LNCAP (cell line): ENCODE measurements at regions not wholly inside any gene's neighbourhood (a gene's known extent, or its start where the extent isn't known, plus 50 kb on each side); places are given as distances from the start of the nearest gene placed in this dataset.

Experiments used
- TF ChIP-seq, protein P1 (sequence below): fragments of 450-650 bp; IDR thresholded peaks from 2 replicates; pipeline ENCODE4 v1.5.1; 2017; ENCODE audit warnings: mild to moderate bottlenecking

DNA sequence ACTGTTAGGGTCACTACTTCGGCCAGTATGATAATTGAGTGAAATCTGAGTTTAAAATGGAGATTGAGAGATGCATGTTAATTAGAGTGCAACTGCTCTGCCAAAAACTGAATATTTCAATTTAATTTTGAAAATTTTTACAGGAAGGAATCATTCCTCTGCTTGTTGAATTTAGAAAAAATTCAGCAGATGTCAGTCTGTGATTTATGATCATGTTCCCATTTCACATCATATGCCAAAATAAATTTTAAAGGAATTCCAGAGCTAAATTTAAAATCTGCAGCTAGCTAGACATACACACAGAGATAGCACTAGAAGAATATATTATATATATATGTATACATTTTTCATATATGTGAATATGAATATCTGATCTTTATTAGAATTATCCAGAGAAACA, 797.6 kb upstream of the TMEM132C start:
- TF ChIP-seq, protein P1, sequence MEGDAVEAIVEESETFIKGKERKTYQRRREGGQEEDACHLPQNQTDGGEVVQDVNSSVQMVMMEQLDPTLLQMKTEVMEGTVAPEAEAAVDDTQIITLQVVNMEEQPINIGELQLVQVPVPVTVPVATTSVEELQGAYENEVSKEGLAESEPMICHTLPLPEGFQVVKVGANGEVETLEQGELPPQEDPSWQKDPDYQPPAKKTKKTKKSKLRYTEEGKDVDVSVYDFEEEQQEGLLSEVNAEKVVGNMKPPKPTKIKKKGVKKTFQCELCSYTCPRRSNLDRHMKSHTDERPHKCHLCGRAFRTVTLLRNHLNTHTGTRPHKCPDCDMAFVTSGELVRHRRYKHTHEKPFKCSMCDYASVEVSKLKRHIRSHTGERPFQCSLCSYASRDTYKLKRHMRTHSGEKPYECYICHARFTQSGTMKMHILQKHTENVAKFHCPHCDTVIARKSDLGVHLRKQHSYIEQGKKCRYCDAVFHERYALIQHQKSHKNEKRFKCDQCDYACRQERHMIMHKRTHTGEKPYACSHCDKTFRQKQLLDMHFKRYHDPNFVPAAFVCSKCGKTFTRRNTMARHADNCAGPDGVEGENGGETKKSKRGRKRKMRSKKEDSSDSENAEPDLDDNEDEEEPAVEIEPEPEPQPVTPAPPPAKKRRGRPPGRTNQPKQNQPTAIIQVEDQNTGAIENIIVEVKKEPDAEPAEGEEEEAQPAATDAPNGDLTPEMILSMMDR = no peak

- TF ChIP-seq, protein P1 = no peak
These were observed 793.2 kb upstream of the TMEM132C start for GRCh38 chr12:127473766-127474165.

DNA sequence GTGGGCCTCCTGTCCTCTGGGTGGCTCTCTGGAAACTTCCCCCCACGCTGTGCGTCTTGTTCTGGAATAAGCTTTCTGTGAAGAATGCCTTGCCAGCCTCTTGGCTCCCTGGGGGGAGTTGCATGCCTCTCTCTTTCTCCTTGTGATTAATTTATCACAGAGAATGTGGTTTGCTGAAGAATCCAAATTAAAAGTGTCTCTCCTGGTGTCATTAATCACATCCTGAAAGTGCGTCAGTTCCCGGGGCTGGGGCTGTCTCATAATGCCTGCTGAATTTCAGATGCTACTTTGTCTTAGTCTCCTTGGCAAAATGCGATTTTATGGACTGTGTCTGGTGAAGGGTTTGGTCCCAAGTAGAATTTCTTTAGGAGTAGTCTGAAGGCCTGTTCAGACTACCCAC, 787.7 kb upstream of the TMEM132C start:
- TF ChIP-seq, protein P1 = no peak

DNA sequence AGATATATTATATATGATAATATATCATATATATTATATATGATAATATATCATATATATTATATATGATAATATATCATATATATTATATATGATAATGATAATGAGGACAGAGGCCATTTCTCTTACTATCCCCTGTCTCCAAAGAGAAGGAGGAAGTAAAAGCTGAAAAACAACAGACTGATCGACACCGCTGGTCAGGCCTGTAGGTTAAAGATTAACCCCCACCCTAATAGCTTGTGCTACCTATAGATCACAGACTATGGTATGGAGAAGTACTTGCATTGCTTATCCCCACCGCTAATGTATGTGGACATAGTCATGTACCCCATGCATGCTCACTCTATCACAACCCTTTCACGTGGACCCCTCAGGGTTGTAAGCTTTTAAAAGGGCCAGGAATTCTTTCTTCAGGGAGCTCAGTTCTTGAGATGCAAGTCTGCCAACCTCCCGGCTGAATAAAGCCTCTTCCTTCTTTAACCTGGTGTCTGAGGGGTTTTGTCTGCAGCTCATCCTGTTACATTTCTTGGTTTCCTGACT, 786.1 kb upstream of the TMEM132C start:
- TF ChIP-seq, protein P1 = no peak

GRCh38 chr12:127482950-127483349, 784.0 kb upstream of the TMEM132C start:
- TF ChIP-seq, protein P1 = no peak

DNA sequence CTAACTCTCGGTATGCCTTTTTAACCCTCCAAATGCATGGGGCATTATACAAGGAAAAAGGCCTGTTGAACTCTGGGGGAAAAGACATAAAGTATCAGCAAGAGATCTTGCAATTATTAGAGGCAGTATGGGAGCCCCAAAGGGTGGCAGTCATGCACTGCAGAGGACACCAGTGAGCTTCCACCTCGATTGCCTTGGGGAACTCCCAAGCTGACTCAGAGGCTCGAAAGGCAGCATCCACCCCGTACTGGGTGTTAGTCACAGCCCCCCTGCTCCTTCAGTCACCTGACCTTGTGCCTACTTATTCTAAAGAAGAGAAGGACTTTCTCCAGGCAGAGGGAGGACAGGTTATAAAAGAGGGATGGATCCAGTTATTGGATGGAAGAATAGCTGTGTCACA, 781.4 kb upstream of the TMEM132C start:
- TF ChIP-seq, protein P1 = no peak

DNA sequence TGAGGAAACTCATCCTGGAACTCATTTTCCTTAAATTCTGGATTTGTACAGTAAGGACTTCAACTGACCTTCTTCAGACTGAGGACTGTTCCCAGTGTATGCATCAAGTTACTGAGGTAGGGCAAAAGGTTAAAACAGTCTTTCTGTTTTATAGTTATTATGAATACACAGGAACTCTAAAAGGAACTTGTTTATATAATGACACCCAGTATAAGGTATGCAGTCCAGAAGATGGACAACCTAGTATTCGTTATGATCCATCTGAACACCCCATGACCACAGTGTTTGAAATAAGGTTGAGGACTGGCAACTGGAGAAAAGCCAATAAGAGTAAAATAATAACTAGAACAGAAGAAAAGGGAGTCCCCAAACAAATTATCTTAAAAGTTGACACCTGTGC, 779.9 kb upstream of the TMEM132C start:
- TF ChIP-seq, protein P1 = no peak

- TF ChIP-seq, protein P1 = no peak
These were observed 777.9 kb upstream of the TMEM132C start for GRCh38 chr12:127489061-127489460.
